NT2/D1 (cell line): ENCODE measurements at regions not wholly inside any gene's neighbourhood (a gene's known extent, or its start where the extent isn't known, plus 50 kb on each side); places are given as distances from the start of the nearest gene placed in this dataset.
"Not testable (repeated sequence)": the region's sequence is repeated elsewhere in the genome, so short reads cannot be mapped to it uniquely, and the experiment has no call there.

Source experiments
- SUZ12 ChIP-seq: IDR thresholded peaks from 2 replicates; pipeline ENCODE4 v1.6.1; 2011; ENCODE audit not compliant: insufficient read length, insufficient read depth; ENCODE audit errors: extremely low read depth
- YY1 ChIP-seq: IDR thresholded peaks from 2 replicates; pipeline ENCODE4 v1.6.1; 2011; ENCODE audit not compliant: insufficient read length, insufficient read depth
- ZNF274 ChIP-seq: IDR thresholded peaks from 2 replicates; pipeline ENCODE4 v1.6.1; 2011; ENCODE audit warnings: mild to moderate bottlenecking, low read depth, low read length

GRCh38 chr15:37427393-37427792 lies 327.0 kb upstream of the MEIS2 start:
- not testable (repeated sequence) for TF ChIP-seq YY1, ZNF274, SUZ12
